Mesenchymal stem cell (in vitro differentiated cells and primary cell): ENCODE measurements at regions not wholly inside any gene's neighbourhood (a gene's known extent, or its start where the extent isn't known, plus 50 kb on each side); places are given as distances from the start of the nearest gene placed in this dataset.

Experiments used
- DNase-seq: peaks from one replicate; pipeline ENCODE4 v3.0.0-alpha.2; 2013
- H2AFZ ChIP-seq: one replicate; pipeline ENCODE4 v1.6.1; 2013; ENCODE audit warnings: low read depth, mild to moderate bottlenecking, control low read depth, inconsistent platforms, low read length, moderate library complexity
- H2AK5ac ChIP-seq: 2 replicates; pipeline ENCODE4 v1.6.1; 2013; ENCODE audit warnings: low read length, moderate library complexity, mild to moderate bottlenecking, inconsistent platforms; ENCODE audit not compliant: severe bottlenecking
- H2BK120ac ChIP-seq: one replicate; pipeline ENCODE4 v1.6.1; 2013; ENCODE audit warnings: low read depth, mild to moderate bottlenecking, inconsistent platforms, low read length, moderate library complexity
- H2BK12ac ChIP-seq, 2 experiments: one replicate each; pipeline ENCODE4 v1.6.1; 2013; ENCODE audit warnings: inconsistent platforms in 2 of 2, low read length in 2 of 2, mild to moderate bottlenecking in 2 of 2, moderate library complexity in 2 of 2, control low read depth in 1 of 2
- H2BK15ac ChIP-seq: one replicate; pipeline ENCODE4 v1.6.1; 2013; ENCODE audit warnings: mild to moderate bottlenecking, low read depth, inconsistent platforms; ENCODE audit not compliant: poor library complexity, severe bottlenecking
- H2BK5ac ChIP-seq: 2 replicates; pipeline ENCODE4 v1.6.1; 2013; ENCODE audit warnings: low read depth, mild to moderate bottlenecking, low read length, control low read depth, inconsistent platforms; ENCODE audit not compliant: poor library complexity, severe bottlenecking
- H3K14ac ChIP-seq, 2 experiments: one replicate each; pipeline ENCODE4 v1.6.1; 2013; ENCODE audit warnings: inconsistent platforms in 2 of 2, low read length in 2 of 2, control low read depth in 1 of 2, mild to moderate bottlenecking in 1 of 2, moderate library complexity in 1 of 2
- H3K18ac ChIP-seq, 2 experiments: one replicate each; pipeline ENCODE4 v1.6.1; 2013; ENCODE audit warnings: inconsistent platforms in 2 of 2, low read length in 2 of 2, control low read depth in 1 of 2, low read depth in 1 of 2, mild to moderate bottlenecking in 1 of 2
- H3K23ac ChIP-seq, 2 experiments: one replicate each; pipeline ENCODE4 v1.6.1; 2013; ENCODE audit warnings: inconsistent platforms in 2 of 2, low read length in 2 of 2, mild to moderate bottlenecking in 2 of 2, moderate library complexity in 2 of 2, control low read depth in 1 of 2
- H3K27ac ChIP-seq: 2 replicates; pipeline ENCODE4 v1.5.1; 2013; ENCODE audit warnings: mild to moderate bottlenecking, moderate library complexity, low read length, control low read depth, inconsistent platforms; ENCODE audit not compliant: poor library complexity, severe bottlenecking
- H3K27me3 ChIP-seq, 2 experiments: 2 replicates each; pipeline versions ENCODE4 v1.6.1 to v1.7.0; 2013; ENCODE audit warnings: low read length in 2 of 2, mild to moderate bottlenecking in 2 of 2, moderate library complexity in 2 of 2, control low read depth in 1 of 2, inconsistent platforms in 1 of 2; ENCODE audit not compliant: control insufficient read depth in 1 of 2, insufficient read depth in 1 of 2
- H3K36me3 ChIP-seq, 2 experiments: 2 replicates each; pipeline versions ENCODE4 v1.6.1 to v1.7.0; 2013; ENCODE audit warnings: low read length in 2 of 2, control low read depth in 1 of 2, inconsistent platforms in 1 of 2, low read depth in 1 of 2, mild to moderate bottlenecking in 1 of 2; ENCODE audit not compliant: insufficient read depth in 2 of 2, control insufficient read depth in 1 of 2
- H3K4ac ChIP-seq, 2 experiments: one replicate each; pipeline ENCODE4 v1.6.1; 2013; ENCODE audit warnings: inconsistent platforms in 2 of 2, low read length in 2 of 2, mild to moderate bottlenecking in 2 of 2, moderate library complexity in 2 of 2, control low read depth in 1 of 2, low read depth in 1 of 2
- H3K4me1 ChIP-seq: 2 replicates; pipeline ENCODE4 v1.6.1; 2013; ENCODE audit warnings: low read depth, low read length, control low read depth; ENCODE audit not compliant: control insufficient read depth, insufficient read depth
- H3K4me2 ChIP-seq: 2 replicates; pipeline ENCODE4 v1.6.1; 2013; ENCODE audit warnings: low read length, mild to moderate bottlenecking, inconsistent platforms; ENCODE audit not compliant: poor library complexity, severe bottlenecking
- H3K4me3 ChIP-seq, 2 experiments: 2 replicates each; pipeline versions ENCODE4 v1.5.1 to v1.7.0; 2013; ENCODE audit warnings: low read length in 2 of 2, mild to moderate bottlenecking in 2 of 2, control low read depth in 1 of 2, low read depth in 1 of 2; ENCODE audit not compliant: insufficient read depth in 1 of 2
- H3K79me1 ChIP-seq: replicated peaks from 2 replicates; pipeline ENCODE4 v1.6.1; 2013; ENCODE audit warnings: mild to moderate bottlenecking, control low read depth, low read length, inconsistent platforms; ENCODE audit not compliant: poor library complexity, severe bottlenecking
- H3K9ac ChIP-seq: 2 replicates; pipeline ENCODE4 v1.7.0; 2013; ENCODE audit warnings: mild to moderate bottlenecking, low read length, moderate library complexity
- H3K9me3 ChIP-seq: 2 replicates; pipeline ENCODE4 v1.7.0; 2013; ENCODE audit warnings: mild to moderate bottlenecking, low read length; ENCODE audit not compliant: control insufficient read depth
- H4K8ac ChIP-seq: one replicate; pipeline ENCODE4 v1.6.1; 2013; ENCODE audit warnings: inconsistent platforms, mild to moderate bottlenecking, low read length, moderate library complexity
- H4K91ac ChIP-seq: one replicate; pipeline ENCODE4 v1.6.1; 2013; ENCODE audit warnings: mild to moderate bottlenecking, low read length, inconsistent platforms
- WGBS: methylation state at CpG from one replicate; pipeline ENCODE4 v1.1.7; 2013; ENCODE audit warnings: mixed read lengths; 5-methylcytosine and 5-hydroxymethylcytosine counted together

GRCh38 chr16:51237861-51238378 lies 86.8 kb upstream of the SALL1 start:
- H2BK12ac ChIP-seq: no peak overlapping the region
- no peak overlapping the region for H3K4me2 ChIP-seq
- H4K91ac ChIP-seq: no peak overlapping the region
- H4K8ac ChIP-seq: no peak overlapping the region
- H2AFZ ChIP-seq: no peak overlapping the region
- H3K27me3 ChIP-seq: peaks cover 14 to 15% of the 10 kb centered on the region in 2 experiments
- DNase-seq: no peak
- H3K4me3 ChIP-seq: no peak overlapping the region
- H3K18ac ChIP-seq: no peak overlapping the region
- H2AK5ac ChIP-seq: no peak overlapping the region
- WGBS: 91% methylated on average over 5 of the region's 6 CpGs
- H3K9me3 ChIP-seq: no peaks in the 10 kb centered on the region
- H3K4ac ChIP-seq: no peak overlapping the region
- H3K27ac ChIP-seq: no peak overlapping the region
- H3K79me1 ChIP-seq: no peaks in the 10 kb centered on the region
- H3K36me3 ChIP-seq: no peaks in the 10 kb centered on the region
- H3K14ac ChIP-seq: no peak overlapping the region
- H2BK15ac ChIP-seq: no peak overlapping the region
- no peak overlapping the region for H2BK5ac ChIP-seq
- no peaks in the 10 kb centered on the region for H3K4me1 ChIP-seq
- no peak overlapping the region for H3K9ac ChIP-seq
- no peak overlapping the region for H3K23ac ChIP-seq
- no peak overlapping the region for H2BK120ac ChIP-seq

DNA sequence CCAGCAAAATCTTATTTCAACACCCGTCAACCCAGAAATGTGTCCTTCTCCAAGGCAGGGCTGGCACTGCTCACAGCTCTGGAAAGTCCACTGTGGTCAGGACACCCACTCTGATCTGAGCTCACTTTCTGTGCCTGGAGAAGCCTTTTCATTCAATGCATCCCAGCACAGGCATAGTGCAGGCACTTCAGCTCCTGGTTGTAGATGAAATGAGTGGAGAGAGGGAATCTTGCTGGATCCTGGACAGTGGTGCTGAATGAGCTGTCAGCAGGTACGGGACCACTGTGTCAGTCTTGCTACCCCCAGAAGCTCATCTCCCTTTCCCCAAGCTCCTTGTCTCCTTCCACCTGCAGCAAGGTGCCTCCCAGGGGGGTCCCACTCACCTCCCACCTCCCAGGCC lies 86.1 kb upstream of the SALL1 start:
- Histone ChIP-seq H3K27me3 (peaks cover 8% of the 10 kb centered on the region in 2 experiments), H2BK15ac (no peak overlapping the region), H2BK120ac (no peak overlapping the region), H2BK5ac (no peak overlapping the region), H2AFZ (no peak overlapping the region), H3K4me3 (no peak overlapping the region), H3K27ac (no peak overlapping the region), H3K23ac (no peak overlapping the region), H3K14ac (no peak overlapping the region), H3K36me3 (no peaks in the 10 kb centered on the region), H3K79me1 (no peaks in the 10 kb centered on the region), H3K4ac (no peak overlapping the region), H3K9ac (no peak overlapping the region), H4K8ac (no peak overlapping the region), H2BK12ac (no peak overlapping the region), H2AK5ac (no peak overlapping the region), H3K4me2 (no peak overlapping the region), H4K91ac (no peak overlapping the region), H3K18ac (no peak overlapping the region), H3K4me1 (no peaks in the 10 kb centered on the region), H3K9me3 (no peaks in the 10 kb centered on the region)
- no peak for DNase-seq
- 89% methylated on average over 1 of the region's 2 CpGs for WGBS

DNA sequence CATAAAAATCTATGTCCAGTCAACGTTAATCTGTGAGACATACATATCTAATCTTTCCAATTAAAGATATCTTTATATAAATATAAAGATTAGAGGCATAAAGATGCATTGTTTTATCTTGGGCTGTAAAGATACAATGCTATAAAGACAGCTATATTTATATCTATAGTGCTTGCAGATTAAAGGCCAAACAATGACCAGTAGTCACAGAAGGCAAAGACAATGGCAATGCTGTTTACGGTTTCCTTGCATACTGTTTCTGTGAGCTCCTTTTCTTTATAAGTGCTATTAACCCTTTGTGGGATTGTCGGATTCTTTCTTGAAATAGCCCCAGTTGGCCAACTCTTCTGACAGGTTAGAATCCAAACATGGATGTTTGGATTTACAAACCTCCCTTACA lies 85.5 kb upstream of the SALL1 start:
- H2BK120ac ChIP-seq: no peak overlapping the region
- no peak overlapping the region for H3K4me3 ChIP-seq
- H4K8ac ChIP-seq: no peak overlapping the region
- no peak overlapping the region for H3K4ac ChIP-seq
- 95% methylated on average over 2 of the region's 3 CpGs for WGBS
- H3K9ac ChIP-seq: no peak overlapping the region
- no peak overlapping the region for H3K4me2 ChIP-seq
- no peak overlapping the region for H2BK5ac ChIP-seq
- H3K4me1 ChIP-seq: no peaks in the 10 kb centered on the region
- no peak overlapping the region for H3K18ac ChIP-seq
- H3K79me1 ChIP-seq: no peaks in the 10 kb centered on the region
- no peak for DNase-seq
- no peak overlapping the region for H3K14ac ChIP-seq
- no peak overlapping the region for H2AK5ac ChIP-seq
- peaks cover 6% of the 10 kb centered on the region in 2 experiments for H3K27me3 ChIP-seq
- H3K36me3 ChIP-seq: no peaks in the 10 kb centered on the region
- H4K91ac ChIP-seq: no peak overlapping the region
- H3K9me3 ChIP-seq: no peaks in the 10 kb centered on the region
- H2BK15ac ChIP-seq: no peak overlapping the region
- no peak overlapping the region for H3K27ac ChIP-seq
- no peak overlapping the region for H2AFZ ChIP-seq
- no peak overlapping the region for H3K23ac ChIP-seq
- H2BK12ac ChIP-seq: no peak overlapping the region

- H2BK12ac ChIP-seq: no peak overlapping the region
- H2BK120ac ChIP-seq: no peak overlapping the region
- H3K23ac ChIP-seq: no peak overlapping the region
- no peak overlapping the region for H2AFZ ChIP-seq
- no peaks in the 10 kb centered on the region for H3K36me3 ChIP-seq
- no peaks in the 10 kb centered on the region for H3K79me1 ChIP-seq
- 78% methylated on average over 4 of the region's 4 CpGs for WGBS
- H4K8ac ChIP-seq: no peak overlapping the region
- H2BK5ac ChIP-seq: no peak overlapping the region
- no peak overlapping the region for H3K4me3 ChIP-seq
- no peaks in the 10 kb centered on the region for H3K9me3 ChIP-seq
- no peak overlapping the region for H3K27ac ChIP-seq
- H2BK15ac ChIP-seq: no peak overlapping the region
- no peak overlapping the region for H4K91ac ChIP-seq
- H3K27me3 ChIP-seq: peaks cover 0 to 11% of the 10 kb centered on the region in 2 experiments
- H3K9ac ChIP-seq: no peak overlapping the region
- H3K14ac ChIP-seq: no peak overlapping the region
- H3K4me2 ChIP-seq: no peak overlapping the region
- DNase-seq: no peak
- H3K4me1 ChIP-seq: no peaks in the 10 kb centered on the region
- H3K4ac ChIP-seq: no peak overlapping the region
- H2AK5ac ChIP-seq: no peak overlapping the region
- H3K18ac ChIP-seq: no peak overlapping the region
Measured at GRCh38 chr16:51231702-51232101, 80.6 kb upstream of the SALL1 start.
